ENCODE measurements at regions not wholly inside any gene's neighbourhood (a gene's known extent, or its start where the extent isn't known, plus 50 kb on each side); places are given as distances from the start of the nearest gene placed in this dataset.

DNA sequence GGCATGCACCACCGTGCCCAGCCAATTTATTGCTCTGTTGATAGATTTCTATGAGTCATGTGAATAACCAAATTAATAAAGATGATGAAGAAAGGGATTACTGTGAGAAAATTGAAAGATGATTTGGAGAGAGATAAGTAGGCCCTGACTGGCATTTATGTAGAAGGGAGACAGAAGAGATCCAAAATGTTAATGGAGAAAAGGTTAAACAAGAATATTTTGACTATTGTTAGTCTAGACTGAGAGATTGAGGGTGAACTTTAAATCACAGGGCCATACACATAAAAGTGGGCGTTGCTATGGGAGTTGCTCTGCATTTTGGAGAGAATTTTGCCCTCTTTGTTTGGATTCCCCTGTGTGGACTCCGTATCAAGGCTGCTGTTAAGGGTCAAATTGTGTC lies 68.9 kb upstream of the SCAF8 start:
- no peak overlapping the region for H3K27ac ChIP-seq (ENCODE audit: low read depth, low read length)
- H3K4me3 ChIP-seq (ENCODE audit: low read length): no peak overlapping the region
- no peaks in the 10 kb centered on the region for H3K4me1 ChIP-seq (ENCODE audit: insufficient read depth, low read length)
- H3K36me3 ChIP-seq (ENCODE audit: insufficient read depth, low read length): no peaks in the 10 kb centered on the region
- no peak overlapping the region for H3K9ac ChIP-seq (ENCODE audit: low read depth, low read length)
- 93% methylated on average over 3 of the region's 3 CpGs for WGBS
- H3K27me3 ChIP-seq (ENCODE audit: insufficient read depth, low read length): no peaks in the 10 kb centered on the region
- no peaks in the 10 kb centered on the region for H3K9me3 ChIP-seq (ENCODE audit: insufficient read depth, low read depth, low read length)

DNA sequence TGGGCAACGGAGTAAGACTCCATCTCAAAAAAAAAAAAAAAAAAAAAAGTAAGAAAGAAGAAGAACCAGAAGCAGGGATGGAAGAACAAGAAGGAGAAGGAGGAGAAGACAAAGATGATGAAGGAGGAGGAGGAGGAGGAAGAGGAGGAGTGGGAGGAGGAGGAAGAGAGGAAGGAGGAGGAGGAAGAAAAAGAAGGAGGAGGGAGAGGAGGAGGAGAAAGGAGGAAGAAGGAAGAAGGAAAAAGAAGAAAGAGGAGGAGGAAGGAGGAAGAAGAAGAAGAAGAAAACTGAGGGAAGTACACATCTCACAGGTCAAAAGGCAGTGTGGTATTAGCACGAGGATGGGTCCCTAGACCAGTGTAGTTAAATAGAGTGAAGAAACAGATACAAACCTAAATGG lies 65.1 kb upstream of the SCAF8 start:
- H3K27me3 ChIP-seq (ENCODE audit: insufficient read depth, low read length): no peaks in the 10 kb centered on the region
- H3K36me3 ChIP-seq (ENCODE audit: insufficient read depth, low read length): no peaks in the 10 kb centered on the region
- H3K9ac ChIP-seq (ENCODE audit: low read depth, low read length): no peak overlapping the region
- H3K9me3 ChIP-seq (ENCODE audit: insufficient read depth, low read depth, low read length): no peaks in the 10 kb centered on the region
- no peak overlapping the region for H3K27ac ChIP-seq (ENCODE audit: low read depth, low read length)
- 95% methylated on average over 1 of the region's 2 CpGs for WGBS
- no peak overlapping the region for H3K4me3 ChIP-seq (ENCODE audit: low read length)
- H3K4me1 ChIP-seq (ENCODE audit: insufficient read depth, low read length): no peaks in the 10 kb centered on the region

DNA sequence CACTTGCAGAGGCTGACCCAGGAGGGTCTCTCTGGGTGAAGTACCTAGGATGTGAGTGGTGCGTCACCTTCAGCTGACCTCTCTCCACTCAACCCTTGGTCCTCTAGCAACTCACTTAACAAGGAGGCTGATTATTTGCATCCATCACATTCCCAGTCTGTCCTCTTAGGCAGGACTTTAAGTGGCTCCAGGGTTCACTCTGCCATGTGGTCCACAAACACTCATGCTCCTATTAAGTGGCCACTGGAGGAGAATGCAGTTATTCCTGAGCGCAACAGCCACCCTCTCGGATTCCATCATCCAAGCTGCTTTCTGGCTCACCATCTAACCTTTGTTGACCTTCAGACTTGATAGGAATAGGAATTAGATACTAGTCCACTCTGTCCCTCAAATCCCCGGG lies 61.1 kb upstream of the SCAF8 start:
- no peak overlapping the region for H3K9ac ChIP-seq (ENCODE audit: low read depth, low read length)
- 98% methylated on average over 4 of the region's 4 CpGs for WGBS
- H3K27ac ChIP-seq (ENCODE audit: low read depth, low read length): no peak overlapping the region
- H3K27me3 ChIP-seq (ENCODE audit: insufficient read depth, low read length): no peaks in the 10 kb centered on the region
- no peaks in the 10 kb centered on the region for H3K4me1 ChIP-seq (ENCODE audit: insufficient read depth, low read length)
- H3K4me3 ChIP-seq (ENCODE audit: low read length): no peak overlapping the region
- H3K36me3 ChIP-seq (ENCODE audit: insufficient read depth, low read length): no peaks in the 10 kb centered on the region
- no peaks in the 10 kb centered on the region for H3K9me3 ChIP-seq (ENCODE audit: insufficient read depth, low read depth, low read length)

DNA sequence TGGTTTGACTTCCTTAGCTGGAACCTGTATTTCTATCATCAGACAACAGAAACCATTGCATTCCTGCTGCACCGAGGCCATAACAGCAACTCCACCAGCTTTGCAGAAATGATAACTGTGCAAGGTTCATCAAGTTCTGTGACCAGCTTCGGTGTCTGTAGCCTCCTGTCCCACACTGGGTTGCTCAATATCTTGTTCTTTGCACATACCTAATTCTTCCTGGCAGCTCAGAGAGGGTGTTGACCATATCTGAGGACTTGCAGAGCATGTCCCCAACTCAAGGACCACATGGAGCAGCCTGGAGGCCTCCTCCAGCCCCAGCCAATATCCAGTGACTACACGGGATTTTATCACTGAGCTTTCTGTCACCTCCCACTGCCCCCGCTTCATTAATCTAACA lies 59.3 kb upstream of the SCAF8 start:
- Histone ChIP-seq H3K27me3 (ENCODE audit: insufficient read depth, low read length) (no peaks in the 10 kb centered on the region), H3K4me1 (ENCODE audit: insufficient read depth, low read length) (no peaks in the 10 kb centered on the region), H3K27ac (ENCODE audit: low read depth, low read length) (no peak overlapping the region), H3K36me3 (ENCODE audit: insufficient read depth, low read length) (no peaks in the 10 kb centered on the region), H3K9me3 (ENCODE audit: insufficient read depth, low read depth, low read length) (no peaks in the 10 kb centered on the region), H3K4me3 (ENCODE audit: low read length) (no peak overlapping the region), H3K9ac (ENCODE audit: low read depth, low read length) (no peak overlapping the region)
- 87% methylated on average over 4 of the region's 4 CpGs for WGBS

DNA sequence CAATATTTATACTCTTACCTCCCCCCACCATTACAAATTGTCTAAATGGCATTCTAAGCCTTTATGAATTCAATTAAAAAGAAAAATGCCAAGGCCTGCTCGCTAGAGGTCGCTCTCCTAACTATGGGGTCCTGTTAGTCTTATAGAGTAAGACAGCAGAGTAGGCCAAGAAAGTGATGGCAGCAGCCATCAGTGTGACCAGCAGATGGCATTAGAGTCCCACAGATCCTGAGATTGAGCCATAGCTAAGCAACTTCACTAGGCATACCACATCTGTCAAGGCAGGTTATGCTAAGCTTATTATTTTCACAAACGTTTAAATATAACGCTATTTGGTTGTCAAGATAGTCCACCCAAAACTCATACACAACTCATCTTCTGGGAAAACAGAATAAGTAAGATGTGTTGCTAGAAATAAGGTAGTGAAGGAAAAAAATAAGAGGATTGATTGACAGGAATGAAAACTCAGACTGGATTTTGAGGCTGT lies 57.6 kb upstream of the SCAF8 start:
- H3K9me3 ChIP-seq (ENCODE audit: insufficient read depth, low read depth, low read length): no peaks in the 10 kb centered on the region
- H3K4me1 ChIP-seq (ENCODE audit: insufficient read depth, low read length): no peaks in the 10 kb centered on the region
- no peaks in the 10 kb centered on the region for H3K36me3 ChIP-seq (ENCODE audit: insufficient read depth, low read length)
- H3K4me3 ChIP-seq (ENCODE audit: low read length): no peak overlapping the region
- no peak overlapping the region for H3K27ac ChIP-seq (ENCODE audit: low read depth, low read length)
- WGBS: 0% methylated on average over 4 of the region's 4 CpGs
- H3K27me3 ChIP-seq (ENCODE audit: insufficient read depth, low read length): no peaks in the 10 kb centered on the region
- no peak overlapping the region for H3K9ac ChIP-seq (ENCODE audit: low read depth, low read length)

DNA sequence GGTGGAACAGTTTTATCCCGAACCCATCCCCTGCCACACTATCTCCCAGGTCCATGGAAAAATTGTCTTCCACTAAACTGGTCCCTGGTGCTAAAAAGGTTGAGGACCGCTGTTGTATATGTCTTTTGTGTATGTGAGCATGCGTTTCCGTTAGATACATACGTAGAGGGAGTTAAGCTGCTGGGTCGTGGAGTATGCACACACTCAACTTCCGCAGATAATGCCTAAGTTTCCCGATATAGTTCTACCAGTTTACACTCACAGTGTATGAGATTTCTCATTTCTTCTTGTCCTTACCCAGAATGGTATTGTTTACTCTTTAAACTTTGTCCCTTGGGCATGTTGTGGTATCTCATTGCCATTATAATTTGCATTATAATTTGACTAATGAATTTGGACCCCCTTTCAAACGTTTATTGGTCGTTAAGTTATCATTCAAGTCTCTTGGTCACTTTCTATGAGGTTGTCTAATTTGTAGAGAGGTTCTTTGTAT lies 50.5 kb upstream of the SCAF8 start:
- H3K9me3 ChIP-seq (ENCODE audit: insufficient read depth, low read depth, low read length): peaks cover 5% of the 10 kb centered on the region; the same call in 1 of the 2 replicates
- no peaks in the 10 kb centered on the region for H3K4me1 ChIP-seq (ENCODE audit: insufficient read depth, low read length)
- no peaks in the 10 kb centered on the region for H3K36me3 ChIP-seq (ENCODE audit: insufficient read depth, low read length)
- no peak overlapping the region for H3K4me3 ChIP-seq (ENCODE audit: low read length)
- H3K27ac ChIP-seq (ENCODE audit: low read depth, low read length): no peak overlapping the region
- WGBS: 80% methylated on average over 8 of the region's 10 CpGs
- H3K9ac ChIP-seq (ENCODE audit: low read depth, low read length): no peak overlapping the region
- H3K27me3 ChIP-seq (ENCODE audit: insufficient read depth, low read length): no peaks in the 10 kb centered on the region

Data from HUES64 (cell line).